ENCODE measurements at regions not wholly inside any gene's neighbourhood (a gene's known extent, or its start where the extent isn't known, plus 50 kb on each side); places are given as distances from the start of the nearest gene placed in this dataset.

DNA sequence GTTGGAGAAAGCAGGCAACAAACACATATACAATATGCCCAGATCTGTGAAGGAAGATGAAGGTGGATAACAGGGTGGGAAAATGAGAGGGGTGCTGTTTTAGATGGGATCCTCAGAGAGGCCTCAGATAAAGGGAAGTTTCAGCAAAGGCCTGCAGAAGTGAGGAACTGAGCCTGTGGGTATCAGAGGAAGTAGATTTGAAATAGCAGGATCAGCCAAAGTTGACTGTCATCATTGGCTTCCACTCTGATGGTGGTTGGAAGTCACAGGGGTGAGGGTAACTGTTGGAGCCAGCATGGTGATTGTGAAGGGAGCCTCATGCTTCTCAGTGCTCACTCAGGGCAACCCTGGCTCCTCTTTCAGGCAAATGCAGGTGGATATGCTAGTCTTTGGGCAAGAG, 607.2 kb upstream of the CLINT1 start:
- FAIRE-seq (no peak), DNase-seq (ENCODE audit: insufficient read length) (no peak)
- TF ChIP-seq POLR2AphosphoS5 (IDR thresholded peaks at IDR 0.05; ENCODE audit: low read depth, low read length) (no peak), TAF1 (IDR thresholded peaks at IDR 0.05; ENCODE audit: borderline replicate concordance, low read depth, low read length) (no peak), POLR2A (IDR thresholded peaks at IDR 0.05; ENCODE audit: low read depth, low read length) (no peak)

GRCh38 chr5:158465086-158465972, 606.4 kb upstream of the CLINT1 start:
- no peak for FAIRE-seq
- no peak for DNase-seq (ENCODE audit: insufficient read length)
- TF ChIP-seq TAF1 (IDR thresholded peaks at IDR 0.05; ENCODE audit: borderline replicate concordance, low read depth, low read length): no peak
- TF ChIP-seq POLR2A (IDR thresholded peaks at IDR 0.05; ENCODE audit: low read depth, low read length): no peak
- TF ChIP-seq POLR2AphosphoS5 (IDR thresholded peaks at IDR 0.05; ENCODE audit: low read depth, low read length): no peak

DNA sequence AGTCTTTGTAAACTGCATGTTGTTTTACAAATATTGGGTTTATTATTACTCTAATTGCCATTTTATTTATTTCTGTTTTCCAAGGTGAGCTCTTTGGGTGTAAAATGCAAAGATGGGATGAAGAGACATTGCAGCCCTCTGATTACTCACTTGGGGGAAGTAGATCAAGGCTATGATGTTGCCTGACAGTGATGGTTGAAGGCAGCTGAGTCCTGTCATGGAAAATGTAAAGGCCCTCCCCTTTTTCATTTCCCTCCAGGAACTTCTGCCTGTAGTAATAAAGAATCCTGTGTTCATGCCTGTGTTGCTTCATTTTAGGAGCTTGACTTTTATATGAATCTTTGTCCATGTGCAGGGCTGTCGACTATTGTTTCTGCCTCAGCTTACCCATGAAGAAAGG, 605.4 kb upstream of the CLINT1 start:
- no peak for DNase-seq (ENCODE audit: insufficient read length)
- FAIRE-seq: no peak
- TF ChIP-seq POLR2A (IDR thresholded peaks at IDR 0.05; ENCODE audit: low read depth, low read length): no peak
- no peak for TF ChIP-seq TAF1 (IDR thresholded peaks at IDR 0.05; ENCODE audit: borderline replicate concordance, low read depth, low read length)
- TF ChIP-seq POLR2AphosphoS5 (IDR thresholded peaks at IDR 0.05; ENCODE audit: low read depth, low read length): no peak

DNA sequence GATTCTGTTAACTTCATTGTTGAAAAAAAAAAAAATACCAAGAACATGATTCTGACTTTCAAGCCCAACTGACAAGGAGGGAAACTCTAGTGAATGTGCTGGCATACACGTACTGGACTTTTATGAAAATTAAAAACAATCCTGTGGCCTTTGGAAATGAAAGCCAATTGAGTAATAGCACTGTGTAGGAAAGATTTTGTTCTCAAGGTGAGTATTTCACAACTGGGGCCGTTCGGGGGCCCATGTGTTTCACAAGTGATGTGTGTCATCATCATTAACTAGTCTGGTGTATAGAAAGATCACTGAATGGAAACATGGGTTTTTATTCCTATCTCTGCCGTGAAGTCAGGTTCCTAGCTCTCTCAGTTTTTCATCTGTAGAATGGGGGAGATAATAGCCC, 605.0 kb upstream of the CLINT1 start:
- DNase-seq (ENCODE audit: insufficient read length) (no peak), FAIRE-seq (no peak)
- no peak for TF ChIP-seq TAF1 (IDR thresholded peaks at IDR 0.05; ENCODE audit: borderline replicate concordance, low read depth, low read length)
- no peak for TF ChIP-seq POLR2AphosphoS5 (IDR thresholded peaks at IDR 0.05; ENCODE audit: low read depth, low read length)
- TF ChIP-seq POLR2A (IDR thresholded peaks at IDR 0.05; ENCODE audit: low read depth, low read length): no peak

DNA sequence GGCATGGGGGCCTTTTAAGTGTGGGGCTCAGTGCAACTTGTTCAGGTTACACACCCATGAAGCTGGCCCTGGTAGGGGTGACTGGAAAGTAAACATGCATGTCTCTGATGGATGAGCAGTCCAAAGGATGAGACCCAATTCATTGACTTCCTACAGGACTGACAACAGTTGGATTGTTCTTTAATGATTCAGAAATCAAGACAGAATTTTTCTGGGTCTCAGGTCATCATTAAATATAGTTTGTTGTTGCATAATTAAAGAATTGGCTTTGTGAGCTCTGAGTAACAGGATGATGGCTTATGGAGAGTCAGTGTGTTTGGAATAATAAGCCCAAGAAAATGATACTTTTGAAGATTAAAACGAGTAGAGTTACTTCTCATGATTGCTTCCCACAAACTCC, 604.2 kb upstream of the CLINT1 start:
- no peak for TF ChIP-seq POLR2A (IDR thresholded peaks at IDR 0.05; ENCODE audit: low read depth, low read length)
- TF ChIP-seq TAF1 (IDR thresholded peaks at IDR 0.05; ENCODE audit: borderline replicate concordance, low read depth, low read length): no peak
- no peak for TF ChIP-seq POLR2AphosphoS5 (IDR thresholded peaks at IDR 0.05; ENCODE audit: low read depth, low read length)
- DNase-seq (ENCODE audit: insufficient read length) (no peak), FAIRE-seq (no peak)

- FAIRE-seq (no peak), DNase-seq (ENCODE audit: insufficient read length) (no peak)
- no peak for TF ChIP-seq TAF1 (IDR thresholded peaks at IDR 0.05; ENCODE audit: borderline replicate concordance, low read depth, low read length)
- no peak for TF ChIP-seq POLR2A (IDR thresholded peaks at IDR 0.05; ENCODE audit: low read depth, low read length)
- TF ChIP-seq POLR2AphosphoS5 (IDR thresholded peaks at IDR 0.05; ENCODE audit: low read depth, low read length): no peak
Observed at GRCh38 chr5:158462349-158463114, 603.6 kb upstream of the CLINT1 start.

- DNase-seq (ENCODE audit: insufficient read length) (no peak), FAIRE-seq (no peak)
- TF ChIP-seq POLR2A (IDR thresholded peaks at IDR 0.05; ENCODE audit: low read depth, low read length) (no peak), POLR2AphosphoS5 (IDR thresholded peaks at IDR 0.05; ENCODE audit: low read depth, low read length) (no peak), TAF1 (IDR thresholded peaks at IDR 0.05; ENCODE audit: borderline replicate concordance, low read depth, low read length) (no peak)
Observed at GRCh38 chr5:158461240-158461854, 602.4 kb upstream of the CLINT1 start.

- TF ChIP-seq POLR2AphosphoS5 (IDR thresholded peaks at IDR 0.05; ENCODE audit: low read depth, low read length) (no peak), TAF1 (IDR thresholded peaks at IDR 0.05; ENCODE audit: borderline replicate concordance, low read depth, low read length) (no peak), POLR2A (IDR thresholded peaks at IDR 0.05; ENCODE audit: low read depth, low read length) (no peak)
- DNase-seq (ENCODE audit: insufficient read length): no peak
Observed at GRCh38 chr5:158458086-158458485, 599.1 kb upstream of the CLINT1 start.

GRCh38 chr5:158456756-158457155, 597.8 kb upstream of the CLINT1 start:
- no peak for FAIRE-seq
- no peak for TF ChIP-seq POLR2A (IDR thresholded peaks at IDR 0.05; ENCODE audit: low read depth, low read length)
- no peak for DNase-seq (ENCODE audit: insufficient read length)

More at GRCh38 chr5:158458086-158458485, 599.1 kb upstream of the CLINT1 start:
- FAIRE-seq: no peak

DNA sequence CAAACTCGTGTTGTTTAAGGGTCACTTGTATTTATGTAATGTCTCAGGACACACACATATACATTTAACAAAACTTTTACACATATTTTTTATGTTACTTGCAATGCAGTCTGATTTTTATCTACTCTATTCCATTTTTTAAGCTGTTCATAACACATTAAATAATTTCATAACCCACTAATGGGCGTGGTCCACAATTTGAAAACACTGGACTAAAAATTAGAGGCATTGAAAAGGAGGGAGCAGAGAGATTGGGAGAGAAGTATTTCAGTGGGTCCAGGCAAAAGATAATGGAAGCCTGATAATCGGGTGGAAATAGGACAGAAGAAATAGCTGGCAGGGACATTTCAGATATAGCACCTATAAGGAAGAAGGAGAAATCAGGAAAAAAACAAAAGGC, 597.3 kb upstream of the CLINT1 start:
- TF ChIP-seq POLR2AphosphoS5 (IDR thresholded peaks at IDR 0.05; ENCODE audit: low read depth, low read length) (no peak), POLR2A (IDR thresholded peaks at IDR 0.05; ENCODE audit: low read depth, low read length) (no peak), TAF1 (IDR thresholded peaks at IDR 0.05; ENCODE audit: borderline replicate concordance, low read depth, low read length) (no peak)
- FAIRE-seq (no peak), DNase-seq (ENCODE audit: insufficient read length) (no peak)

DNA sequence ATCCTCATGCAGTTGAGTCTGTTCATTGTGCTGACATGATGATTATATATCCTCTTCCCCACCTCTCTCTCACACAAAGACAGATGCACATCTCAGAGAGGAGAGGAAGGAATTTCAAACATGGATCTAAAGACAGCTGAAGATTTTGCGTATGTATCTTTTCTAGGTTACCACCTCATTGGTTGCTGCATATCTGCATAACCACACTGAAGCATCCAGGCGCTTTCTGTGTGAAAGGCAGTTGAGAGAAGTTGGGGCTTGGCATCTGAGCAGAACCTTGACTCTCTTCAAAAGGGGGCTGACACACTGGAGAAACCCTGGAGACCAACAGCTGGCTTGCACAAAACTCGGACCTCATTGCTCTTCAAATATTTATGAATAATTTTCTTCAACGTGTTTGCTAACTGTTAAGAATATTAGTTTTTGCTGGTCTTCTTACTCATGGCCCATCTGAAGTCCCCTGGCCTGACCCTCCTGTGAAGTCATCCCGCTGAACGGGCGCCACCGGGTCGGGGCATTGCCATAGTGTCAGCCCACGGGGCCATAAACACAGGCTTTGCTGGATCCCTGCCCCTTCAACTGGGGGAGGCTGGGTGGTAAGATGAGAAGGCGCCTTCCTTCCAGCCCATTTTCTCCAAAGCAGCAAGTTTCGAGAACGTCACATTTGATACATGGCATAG, 593.2 kb upstream of the CLINT1 start:
- TF ChIP-seq POLR2AphosphoS5 (IDR thresholded peaks at IDR 0.05; ENCODE audit: low read depth, low read length) (no peak), POLR2A (IDR thresholded peaks at IDR 0.05; ENCODE audit: low read depth, low read length) (no peak), TAF1 (IDR thresholded peaks at IDR 0.05; ENCODE audit: borderline replicate concordance, low read depth, low read length) (no peak)
- no peak for FAIRE-seq
- no peak for DNase-seq (ENCODE audit: insufficient read length)

Measured in GM12892 (cell line).